ENCODE measurements at regions not wholly inside any gene's neighbourhood (a gene's known extent, or its start where the extent isn't known, plus 50 kb on each side); places are given as distances from the start of the nearest gene placed in this dataset.

DNA sequence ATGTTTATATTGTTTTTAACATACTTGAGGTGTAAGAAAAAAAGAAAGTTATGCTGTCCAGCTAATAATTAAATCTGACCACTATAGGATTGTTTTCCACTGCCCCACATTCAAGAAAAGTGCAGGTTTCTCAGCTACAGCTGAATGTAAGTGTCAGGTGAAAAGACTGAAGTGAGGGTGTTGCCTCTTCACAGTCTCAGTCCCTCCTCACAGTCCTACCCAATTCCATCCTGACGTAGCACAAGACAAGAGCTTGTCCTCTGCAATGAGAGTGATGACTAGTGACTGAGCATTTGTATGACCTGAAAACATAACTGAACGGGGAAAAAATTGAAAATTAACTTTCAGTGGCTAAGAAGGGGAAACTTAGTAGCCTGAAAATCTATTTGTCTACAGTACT, 1039.5 kb downstream of the ADGRL2 start:
- no peak for TF ChIP-seq POLR2A (IDR thresholded peaks at IDR 0.05)
- TF ChIP-seq, protein P1, sequence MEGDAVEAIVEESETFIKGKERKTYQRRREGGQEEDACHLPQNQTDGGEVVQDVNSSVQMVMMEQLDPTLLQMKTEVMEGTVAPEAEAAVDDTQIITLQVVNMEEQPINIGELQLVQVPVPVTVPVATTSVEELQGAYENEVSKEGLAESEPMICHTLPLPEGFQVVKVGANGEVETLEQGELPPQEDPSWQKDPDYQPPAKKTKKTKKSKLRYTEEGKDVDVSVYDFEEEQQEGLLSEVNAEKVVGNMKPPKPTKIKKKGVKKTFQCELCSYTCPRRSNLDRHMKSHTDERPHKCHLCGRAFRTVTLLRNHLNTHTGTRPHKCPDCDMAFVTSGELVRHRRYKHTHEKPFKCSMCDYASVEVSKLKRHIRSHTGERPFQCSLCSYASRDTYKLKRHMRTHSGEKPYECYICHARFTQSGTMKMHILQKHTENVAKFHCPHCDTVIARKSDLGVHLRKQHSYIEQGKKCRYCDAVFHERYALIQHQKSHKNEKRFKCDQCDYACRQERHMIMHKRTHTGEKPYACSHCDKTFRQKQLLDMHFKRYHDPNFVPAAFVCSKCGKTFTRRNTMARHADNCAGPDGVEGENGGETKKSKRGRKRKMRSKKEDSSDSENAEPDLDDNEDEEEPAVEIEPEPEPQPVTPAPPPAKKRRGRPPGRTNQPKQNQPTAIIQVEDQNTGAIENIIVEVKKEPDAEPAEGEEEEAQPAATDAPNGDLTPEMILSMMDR (IDR thresholded peaks at IDR 0.05): no peak
- no peak for TF ChIP-seq POLR2AphosphoS5 (IDR thresholded peaks at IDR 0.05)
